Psoas muscle (tissue), 7 donors: ENCODE measurements at regions not wholly inside any gene's neighbourhood (a gene's known extent, or its start where the extent isn't known, plus 50 kb on each side); places are given as distances from the start of the nearest gene placed in this dataset.

Source experiments
- ATAC-seq, 4 donors: fragments of 200-7000 bp; cut with Tn5 transposase; one replicate each; pipeline ENCODE4 v1.9.1; 2020; ENCODE audit warnings: moderate library complexity in 3 of 4, mild to moderate bottlenecking in 2 of 4
- DNase-seq, 2 donors: peaks; one replicate each; pipeline ENCODE4 v3.0.0-alpha.2; 2020
- H3K27ac ChIP-seq: fragments of 200-600 bp; one replicate; pipeline ENCODE4 v1.8.0; 2022
- H3K27me3 ChIP-seq, 3 donors: fragments of 200-600 bp in 1 of 3; one replicate each; pipeline versions ENCODE4 v1.6.1 to v1.8.0; 2013 to 2022; ENCODE audit warnings: low read length in 2 of 3, mild to moderate bottlenecking in 2 of 3, moderate library complexity in 1 of 3; ENCODE audit not compliant: insufficient read depth in 3 of 3
- H3K36me3 ChIP-seq, 2 donors: fragments of 200-600 bp in 1 of 2; one replicate each; pipeline versions ENCODE4 v1.6.1 to v1.8.0; 2013 to 2022; ENCODE audit warnings: low read depth in 1 of 2, mild to moderate bottlenecking in 1 of 2, moderate library complexity in 1 of 2; ENCODE audit not compliant: insufficient read depth in 1 of 2
- H3K4me1 ChIP-seq: fragments of 200-600 bp; one replicate; pipeline ENCODE4 v1.8.0; 2022
- H3K4me3 ChIP-seq: fragments of 200-600 bp; one replicate; pipeline ENCODE4 v1.8.0; 2022; ENCODE audit warnings: mild to moderate bottlenecking
- H3K9me3 ChIP-seq: fragments of 200-600 bp; one replicate; pipeline ENCODE4 v1.8.0; 2022
- CTCF ChIP-seq: fragments of 200-600 bp; IDR thresholded peaks from one replicate; pipeline ENCODE4 v1.8.0; 2022; ENCODE audit warnings: antibody characterized with exemption
- WGBS, 3 donors: extraction: QIAGEN DNeasy Blood & Tissue Kit; methylation state at CpG; one replicate each; pipeline versions ENCODE4 v1.1.6 to v1.1.7; 2013; 5-methylcytosine and 5-hydroxymethylcytosine counted together
- intact Hi-C, 2 donors: fragments of 100-400 bp; cut with DNase I; formaldehyde crosslinking; loops; one replicate each; pipeline versions ENCODE4 v1.11.0 to v1.14.2; 2022
- donor health status: healthy with polysubstance abuse.
- donor health status: DM: no; HTN: no; CAD: no; lungs with moderate emphysema.
- donor health status: Bipolar disorder and iron deficiency.
- donor health status: healthy.
- donor health status: DM: yes; HTN: yes; CAD: no.
- donor health status: DM: no; HTN: no; CAD: no.
- donor health status: DM: yes; HTN: yes; CAD: no.

- TF ChIP-seq CTCF: no peak
- intact Hi-C loops: no loop called here
Measured at GRCh38 chr1:193413376-193413775, 227.0 kb upstream of the B3GALT2 start.

GRCh38 chr1:193412748-193413147, 226.3 kb upstream of the B3GALT2 start:
- 93 to 98% (median 95%) methylated on average over 1 of the region's 1 CpG for WGBS, 3 donors
- intact Hi-C loops: no loop called here
- TF ChIP-seq CTCF: no peak

More at GRCh38 chr1:193413376-193413775, 227.0 kb upstream of the B3GALT2 start:
- H3K9me3 ChIP-seq: no peaks in the 10 kb centered on the region
- H3K27ac ChIP-seq: no peak overlapping the region
- H3K36me3 ChIP-seq: no peaks in the 10 kb centered on the region
- no peak overlapping the region for H3K4me3 ChIP-seq
- WGBS, 3 donors: 96 to 99% (median 97%) methylated on average over 3 of the region's 3 CpGs
- H3K4me1 ChIP-seq: peaks cover 9% of the 10 kb centered on the region
- ATAC-seq (no peak), DNase-seq (no peak)
- H3K27me3 ChIP-seq: no peaks in the 10 kb centered on the region

GRCh38 chr1:193411714-193412113, 225.3 kb upstream of the B3GALT2 start:
- Histone ChIP-seq H3K27ac (no peak overlapping the region), H3K4me3 (no peak overlapping the region), H3K4me1 (no peaks in the 10 kb centered on the region), H3K9me3 (no peaks in the 10 kb centered on the region), H3K27me3 (no peaks in the 10 kb centered on the region), H3K36me3 (no peaks in the 10 kb centered on the region)
- DNase-seq (no peak), ATAC-seq (no peak)
- TF ChIP-seq CTCF: no peak
- intact Hi-C loops: no loop called here
- WGBS, 3 donors: 46 to 54% (median 54%) methylated on average over 5 of the region's 5 CpGs

More at GRCh38 chr1:193412748-193413147, 226.3 kb upstream of the B3GALT2 start:
- ATAC-seq (no peak), DNase-seq (no peak)
- H3K9me3 ChIP-seq: no peaks in the 10 kb centered on the region
- H3K27me3 ChIP-seq: no peaks in the 10 kb centered on the region
- peaks cover 6% of the 10 kb centered on the region for H3K4me1 ChIP-seq
- no peak overlapping the region for H3K27ac ChIP-seq
- H3K4me3 ChIP-seq: no peak overlapping the region
- no peaks in the 10 kb centered on the region for H3K36me3 ChIP-seq

- no peak for TF ChIP-seq CTCF
- Histone ChIP-seq H3K4me3 (no peak overlapping the region), H3K27me3 (no peaks in the 10 kb centered on the region), H3K9me3 (no peaks in the 10 kb centered on the region), H3K36me3 (no peaks in the 10 kb centered on the region), H3K4me1 (no peaks in the 10 kb centered on the region), H3K27ac (no peak overlapping the region)
- WGBS, 3 donors: 68 to 76% (median 69%) methylated on average over 2 of the region's 2 CpGs
- DNase-seq (no peak), ATAC-seq (no peak)
- intact Hi-C loops: no loop called here
Measured at GRCh38 chr1:193411215-193411614, 224.8 kb upstream of the B3GALT2 start.

GRCh38 chr1:193408782-193409293, 222.4 kb upstream of the B3GALT2 start:
- DNase-seq: peak; percentile 35 to 67
- intact Hi-C loops: loop anchor here in 1 of 2 donors (5.0 kb wide), 1 partner anchor 712 kb away; no protein-coding TSS in a partner anchor
- ATAC-seq: no peak
- no peaks in the 10 kb centered on the region for H3K9me3 ChIP-seq
- no peak overlapping the region for H3K27ac ChIP-seq
- TF ChIP-seq CTCF: no peak
- WGBS, 3 donors: 37 to 43% (median 40%) methylated on average over 9 of the region's 9 CpGs
- no peaks in the 10 kb centered on the region for H3K4me1 ChIP-seq
- no peaks in the 10 kb centered on the region for H3K27me3 ChIP-seq
- H3K4me3 ChIP-seq: no peak overlapping the region
- H3K36me3 ChIP-seq: no peaks in the 10 kb centered on the region
